GM19452 (cell line): ENCODE measurements at regions not wholly inside any gene's neighbourhood (a gene's known extent, or its start where the extent isn't known, plus 50 kb on each side); places are given as distances from the start of the nearest gene placed in this dataset.

ENCODE experiments used
- ATAC-seq: cut with Tn5 transposase; IDR thresholded peaks from one replicate; pipeline ENCODE4 v1.9.1; 2021; ENCODE audit not compliant: unreplicated experiment

GRCh38 chr7:136078630-136079029 lies 101.5 kb upstream of the MTPN start:
- no peak for ATAC-seq

GRCh38 chr7:136076954-136077353 lies 99.8 kb upstream of the MTPN start:
- ATAC-seq: no peak

- no peak for ATAC-seq
These were observed 97.7 kb upstream of the MTPN start for GRCh38 chr7:136074843-136075242.

- no peak for ATAC-seq
These were observed 95.3 kb upstream of the MTPN start for GRCh38 chr7:136072447-136072846.

GRCh38 chr7:136070736-136071505 lies 93.8 kb upstream of the MTPN start:
- no peak for ATAC-seq

GRCh38 chr7:136069840-136070529 lies 92.8 kb upstream of the MTPN start:
- no peak for ATAC-seq

- no peak for ATAC-seq
These were observed 90.1 kb upstream of the MTPN start for GRCh38 chr7:136067277-136067676.

- ATAC-seq: no peak
These were observed 89.4 kb upstream of the MTPN start for GRCh38 chr7:136066304-136067143.

GRCh38 chr7:136064627-136065237 lies 87.6 kb upstream of the MTPN start:
- no peak for ATAC-seq

- ATAC-seq: no peak
These were observed 86.9 kb upstream of the MTPN start for GRCh38 chr7:136064081-136064480.

- ATAC-seq: no peak
These were observed 86.1 kb upstream of the MTPN start for GRCh38 chr7:136063326-136063666.

GRCh38 chr7:136062625-136063325 lies 85.6 kb upstream of the MTPN start:
- ATAC-seq: no peak

- no peak for ATAC-seq
These were observed 84.3 kb upstream of the MTPN start for GRCh38 chr7:136061433-136061832.

GRCh38 chr7:136058546-136058945 lies 81.4 kb upstream of the MTPN start:
- no peak for ATAC-seq

- no peak for ATAC-seq
These were observed 80.3 kb upstream of the MTPN start for GRCh38 chr7:136057509-136057908.

- ATAC-seq: no peak
These were observed 79.6 kb upstream of the MTPN start for GRCh38 chr7:136056651-136057231.

- no peak for ATAC-seq
These were observed 78.1 kb upstream of the MTPN start for GRCh38 chr7:136055266-136055665.

GRCh38 chr7:136053689-136054485 lies 76.7 kb upstream of the MTPN start:
- ATAC-seq: no peak

GRCh38 chr7:136051203-136051928 lies 74.2 kb upstream of the MTPN start:
- no peak for ATAC-seq
